CD1c-positive myeloid dendritic cell (primary cell): ENCODE measurements at regions not wholly inside any gene's neighbourhood (a gene's known extent, or its start where the extent isn't known, plus 50 kb on each side); places are given as distances from the start of the nearest gene placed in this dataset.

Experiments used
- DNase-seq: peaks from one replicate; pipeline ENCODE4 v3.0.0-alpha.2; 2016; ENCODE audit errors: extremely low spot score

DNA sequence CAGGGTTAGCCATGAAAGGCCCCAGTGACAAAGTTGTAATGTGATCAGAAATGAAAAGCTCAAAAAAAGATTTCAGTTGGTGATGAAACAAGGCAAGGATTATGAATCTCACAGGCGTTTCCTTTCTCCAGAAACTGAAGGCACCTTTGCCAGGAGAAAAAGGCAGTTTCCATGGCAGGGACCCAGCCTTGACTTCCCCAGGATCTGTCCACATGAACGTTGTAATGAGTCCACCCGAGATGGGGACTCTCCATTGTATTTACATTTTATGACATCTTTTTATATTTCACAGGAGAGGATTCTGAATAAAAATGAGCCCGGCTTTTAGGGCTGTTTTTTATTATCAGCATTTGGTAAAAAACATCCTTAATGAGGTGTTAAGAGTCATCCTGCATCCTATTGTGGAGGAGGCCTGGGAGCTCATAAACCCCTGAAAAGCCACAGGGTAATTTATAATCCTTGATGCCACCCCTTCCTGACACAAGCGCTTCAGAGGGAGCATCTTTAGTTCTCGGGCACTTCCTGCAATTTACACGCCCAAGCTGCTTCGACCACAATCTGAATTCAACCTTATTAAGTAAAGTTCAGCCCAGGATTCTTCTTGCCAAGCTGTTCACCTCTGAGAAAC lies 74.1 kb upstream of the SALL4 start:
- no peak for DNase-seq

DNA sequence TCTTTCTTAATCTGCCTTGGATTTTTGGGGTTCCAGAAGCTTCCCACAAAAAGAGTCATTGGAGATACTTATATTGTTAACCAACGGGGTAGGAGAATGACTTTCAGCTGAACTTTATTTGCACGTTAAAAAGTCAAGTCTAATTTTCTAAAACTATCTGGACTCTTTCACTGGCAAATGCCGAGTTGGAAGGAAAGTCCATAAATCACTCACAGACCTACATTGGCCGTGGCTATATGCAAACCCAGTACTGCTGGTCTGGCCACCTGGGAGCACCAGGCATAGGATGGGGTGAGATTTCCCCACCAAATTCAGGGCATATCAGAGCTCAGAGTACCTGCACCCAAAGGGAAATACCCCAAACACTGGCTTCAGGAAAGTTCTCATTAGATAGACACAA lies 71.3 kb upstream of the SALL4 start:
- DNase-seq: no peak

DNA sequence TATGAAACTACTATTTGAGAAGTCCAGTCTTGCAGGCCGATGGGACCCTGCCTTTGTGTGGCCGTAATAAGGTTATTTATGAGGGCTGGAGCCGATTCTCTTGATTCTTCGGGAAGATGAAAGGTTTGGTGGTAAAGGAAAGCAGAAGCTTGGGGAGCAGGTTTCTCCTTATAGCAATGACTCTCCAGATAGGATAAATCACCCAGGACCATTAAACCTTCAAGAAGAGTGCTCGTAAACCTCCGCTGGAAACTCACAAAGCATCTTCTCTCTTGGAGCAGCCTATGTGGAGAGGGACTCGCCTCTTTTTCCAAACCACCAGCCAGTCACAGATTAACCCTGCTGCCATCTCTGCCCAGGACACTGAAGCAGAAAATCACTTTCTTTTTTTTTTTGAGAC lies 69.6 kb upstream of the SALL4 start:
- DNase-seq: no peak

DNA sequence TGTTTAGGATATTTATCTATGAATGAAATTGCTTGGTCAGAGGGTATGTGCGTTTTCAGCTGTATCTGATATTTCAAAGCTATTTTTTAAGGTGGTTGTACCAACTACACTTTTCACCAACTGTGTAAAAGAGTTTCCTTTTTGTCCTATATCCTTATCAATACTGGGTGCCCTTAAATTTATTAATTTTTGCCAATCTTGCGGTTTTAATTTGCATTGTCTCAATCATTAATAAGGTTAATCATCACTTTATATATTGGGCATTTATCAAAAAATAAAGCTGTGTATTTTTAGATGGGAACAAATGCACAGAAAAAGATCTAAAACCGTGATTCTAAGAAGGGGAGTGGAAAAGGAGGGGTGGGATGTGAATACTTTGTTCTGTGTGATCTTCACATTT lies 66.7 kb upstream of the SALL4 start:
- DNase-seq: no peak

DNA sequence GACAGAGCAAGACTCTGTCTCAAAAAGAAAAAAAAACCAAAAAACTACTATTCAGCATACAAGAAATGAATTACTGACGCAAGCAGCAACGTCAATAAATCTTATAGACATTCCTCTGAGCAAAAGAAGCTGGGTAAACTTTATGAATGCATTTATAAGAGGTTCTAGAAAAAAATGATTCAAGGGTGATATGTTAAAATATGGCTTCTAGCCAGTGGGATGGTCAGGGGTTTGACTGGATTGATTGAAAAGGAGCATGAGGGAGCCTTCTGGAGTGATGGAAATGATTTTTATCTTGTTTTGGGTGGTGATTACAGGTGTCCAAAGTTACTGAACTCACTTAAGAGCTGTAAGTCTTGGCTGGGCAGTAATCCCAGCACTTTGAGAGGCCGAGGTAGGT lies 64.9 kb upstream of the SALL4 start:
- DNase-seq: no peak

DNA sequence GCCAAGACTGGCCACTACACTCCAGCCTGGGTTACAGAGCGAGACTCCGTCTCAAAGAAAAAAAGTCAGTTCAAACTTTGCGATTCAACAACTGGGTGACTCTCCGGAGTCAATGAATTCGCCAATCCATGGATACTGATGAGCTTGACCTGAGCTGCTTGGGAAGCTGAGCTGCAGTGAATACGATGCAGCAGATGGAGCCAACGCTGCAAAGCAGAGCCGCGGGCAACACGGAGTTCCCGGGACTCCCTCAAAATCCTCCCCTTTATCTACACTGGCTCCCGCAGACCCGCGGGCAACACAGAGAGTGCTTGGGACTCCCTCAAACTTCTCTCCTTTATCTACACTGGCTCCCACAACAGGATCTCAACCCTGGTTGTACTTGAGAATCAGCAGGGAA lies 62.6 kb upstream of the SALL4 start:
- no peak for DNase-seq

DNA sequence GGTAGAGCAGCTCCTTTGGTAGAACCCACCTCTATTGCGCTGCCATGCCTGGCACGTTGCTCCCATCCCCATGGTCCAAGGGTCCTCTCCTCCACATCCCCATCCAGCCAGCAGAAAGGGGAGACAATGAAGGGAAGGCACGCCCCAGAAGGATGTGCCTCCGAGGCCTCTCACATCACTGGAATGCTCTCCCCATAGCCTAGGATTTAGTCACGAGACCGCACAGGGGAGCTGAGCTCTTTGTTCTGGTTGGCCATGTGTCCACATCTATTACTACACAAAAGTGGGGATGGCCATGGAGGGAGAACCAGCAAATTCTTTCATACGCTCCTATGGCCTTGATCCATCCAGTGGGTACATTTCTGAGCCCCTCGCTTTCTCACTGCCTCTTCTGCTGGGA lies 60.5 kb upstream of the SALL4 start:
- DNase-seq: no peak

DNA sequence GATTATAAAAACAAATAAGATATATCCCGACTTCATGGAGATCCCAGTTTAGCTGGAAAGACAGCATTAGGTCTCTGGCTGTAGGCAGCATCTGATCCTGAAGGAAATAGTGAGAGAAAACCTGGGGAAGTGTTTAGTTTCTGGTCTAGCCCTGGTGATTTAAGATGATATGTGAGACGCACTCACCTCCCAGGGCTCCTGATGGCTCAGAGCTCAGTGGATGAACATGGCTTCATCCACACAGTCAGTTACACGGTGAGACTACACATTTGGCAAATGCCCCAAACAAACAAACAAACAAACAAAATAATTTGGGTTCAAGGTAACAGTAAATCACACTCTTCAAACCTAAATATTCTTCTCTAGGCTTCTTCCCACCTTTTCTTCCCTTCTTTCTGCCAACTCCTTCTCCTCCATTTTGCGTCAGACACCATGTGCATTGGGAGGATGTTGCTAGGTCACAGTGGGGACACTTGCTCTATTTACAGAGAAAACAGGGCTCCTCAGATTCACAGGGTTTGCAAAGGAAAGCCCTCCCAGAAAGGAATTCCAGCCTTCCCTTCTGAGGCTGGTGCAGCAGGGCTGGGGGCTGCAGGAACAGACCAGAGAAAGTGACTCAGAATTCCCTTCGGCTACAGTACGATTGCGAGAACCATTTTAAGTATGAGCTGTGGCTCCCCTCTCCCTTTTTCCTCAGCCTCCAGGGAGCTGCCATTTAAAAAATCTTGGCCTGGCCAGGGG lies 59.6 kb upstream of the SALL4 start:
- no peak for DNase-seq

DNA sequence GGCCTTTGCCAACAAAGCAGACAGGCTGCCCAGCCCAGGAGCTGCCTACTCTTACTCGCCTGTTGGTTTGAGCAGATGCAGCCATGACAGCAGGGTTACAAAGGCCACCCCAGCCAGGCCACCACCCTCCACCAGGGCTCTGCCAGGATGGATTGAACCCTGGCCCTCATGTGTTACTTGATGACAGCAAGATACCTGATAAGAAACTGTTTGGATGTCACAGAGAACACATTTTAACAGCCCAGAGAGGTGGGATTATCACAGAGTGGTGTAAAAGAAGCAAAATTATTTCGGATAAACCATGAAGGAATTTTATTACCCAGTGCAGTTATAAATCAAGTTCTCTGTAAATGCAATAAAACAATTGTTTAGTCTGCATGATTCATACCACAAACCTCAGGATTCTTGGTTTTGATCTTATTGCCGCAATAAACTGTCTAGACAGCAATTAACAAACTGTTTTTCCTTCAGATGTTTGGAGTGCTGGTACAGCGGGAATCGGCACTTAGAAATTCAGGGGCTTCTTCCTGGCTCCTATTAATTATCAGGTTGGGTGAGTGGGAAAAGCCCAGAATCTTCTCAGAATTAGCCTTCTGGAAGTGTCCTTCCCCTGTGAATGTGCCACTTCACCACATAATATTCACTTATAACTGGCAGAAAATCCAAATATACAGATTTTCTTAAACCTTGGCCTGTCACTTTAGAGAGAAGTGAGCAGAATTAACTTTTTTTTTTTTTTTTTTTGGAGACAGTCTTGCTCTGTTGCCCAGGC lies 58.0 kb upstream of the SALL4 start:
- DNase-seq: no peak

DNA sequence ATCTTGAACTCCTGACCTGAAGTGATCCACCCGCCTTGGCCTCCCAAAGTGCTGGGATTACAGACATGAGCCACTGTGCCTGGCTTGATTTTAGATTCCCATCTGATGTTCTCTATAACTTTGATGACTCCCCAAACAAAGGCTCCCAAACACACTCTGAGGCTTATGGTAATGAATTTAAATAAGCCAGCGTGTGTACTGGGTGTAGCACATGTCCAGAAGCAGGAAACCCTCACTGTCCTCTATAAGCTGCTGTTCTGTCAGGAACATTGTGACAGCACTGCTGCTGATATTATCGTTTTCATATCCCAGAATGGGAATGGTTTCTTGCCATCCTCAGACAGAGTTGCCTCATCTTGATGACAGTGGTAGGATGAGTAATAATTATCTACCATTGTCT lies 54.1 kb upstream of the SALL4 start:
- no peak for DNase-seq

DNA sequence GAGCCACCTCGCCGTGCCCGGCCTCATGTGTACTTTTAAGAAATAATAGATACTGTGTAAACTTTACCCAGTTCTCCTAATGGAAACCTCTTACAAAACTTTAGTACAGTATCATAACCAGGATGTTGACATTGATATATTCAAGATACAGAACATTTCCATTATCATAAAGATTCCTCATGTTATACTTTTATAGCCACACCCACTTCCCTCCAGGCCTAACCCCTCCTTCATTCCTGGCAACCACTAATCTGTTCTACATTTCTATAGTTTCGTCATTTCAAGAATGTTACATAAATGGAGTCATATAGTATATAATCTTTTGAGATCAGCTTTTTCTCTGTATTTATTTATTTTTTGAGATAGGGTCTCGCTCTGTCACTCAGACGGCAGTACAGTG lies 52.6 kb upstream of the SALL4 start:
- DNase-seq: no peak
